ENCODE measurements at regions not wholly inside any gene's neighbourhood (a gene's known extent, or its start where the extent isn't known, plus 50 kb on each side); places are given as distances from the start of the nearest gene placed in this dataset.

DNA sequence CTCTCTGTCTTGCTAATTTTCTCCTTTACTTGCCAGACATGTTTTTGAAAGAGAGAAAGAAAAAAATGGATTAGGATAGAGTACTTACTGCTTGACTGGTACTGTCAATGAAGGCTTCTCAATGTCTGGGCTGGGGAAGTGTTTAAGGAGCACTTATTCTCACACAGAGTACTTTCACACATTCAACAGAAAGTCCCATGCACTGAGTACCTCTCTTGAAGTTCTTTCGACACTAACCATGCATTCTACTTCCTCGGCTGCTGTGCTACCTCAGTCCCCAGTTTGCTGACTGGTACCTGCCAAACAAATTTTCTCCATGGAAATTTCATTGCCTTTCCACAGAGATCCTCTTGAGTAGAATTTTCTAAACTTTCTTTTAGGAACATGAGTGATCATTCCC, 281.9 kb downstream of the RBM26 start:
- TF ChIP-seq, protein P1, sequence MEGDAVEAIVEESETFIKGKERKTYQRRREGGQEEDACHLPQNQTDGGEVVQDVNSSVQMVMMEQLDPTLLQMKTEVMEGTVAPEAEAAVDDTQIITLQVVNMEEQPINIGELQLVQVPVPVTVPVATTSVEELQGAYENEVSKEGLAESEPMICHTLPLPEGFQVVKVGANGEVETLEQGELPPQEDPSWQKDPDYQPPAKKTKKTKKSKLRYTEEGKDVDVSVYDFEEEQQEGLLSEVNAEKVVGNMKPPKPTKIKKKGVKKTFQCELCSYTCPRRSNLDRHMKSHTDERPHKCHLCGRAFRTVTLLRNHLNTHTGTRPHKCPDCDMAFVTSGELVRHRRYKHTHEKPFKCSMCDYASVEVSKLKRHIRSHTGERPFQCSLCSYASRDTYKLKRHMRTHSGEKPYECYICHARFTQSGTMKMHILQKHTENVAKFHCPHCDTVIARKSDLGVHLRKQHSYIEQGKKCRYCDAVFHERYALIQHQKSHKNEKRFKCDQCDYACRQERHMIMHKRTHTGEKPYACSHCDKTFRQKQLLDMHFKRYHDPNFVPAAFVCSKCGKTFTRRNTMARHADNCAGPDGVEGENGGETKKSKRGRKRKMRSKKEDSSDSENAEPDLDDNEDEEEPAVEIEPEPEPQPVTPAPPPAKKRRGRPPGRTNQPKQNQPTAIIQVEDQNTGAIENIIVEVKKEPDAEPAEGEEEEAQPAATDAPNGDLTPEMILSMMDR (IDR thresholded peaks at IDR 0.05; ENCODE audit: low read depth, low read length) = no peak
- no peak for TF ChIP-seq EZH2phosphoT487 (IDR thresholded peaks at IDR 0.05; ENCODE audit: low read depth)

Measured in OCI-LY3 (cell line).